SK-N-SH (cell line): ENCODE measurements at regions not wholly inside any gene's neighbourhood (a gene's known extent, or its start where the extent isn't known, plus 50 kb on each side); places are given as distances from the start of the nearest gene placed in this dataset.

Experiments used
- CTCF ChIA-PET: fragments of 300-600, 350-600 bp; formaldehyde crosslinking; extraction: SDS; loops from one replicate; lab custom pipeline; 2021; lab: Yijun Ruan, JAX
- POLR2A ChIA-PET: fragments of 350-600 bp; sonication (Branson Sonifier 250); formaldehyde crosslinking; extraction: SDS; loops from one replicate; lab custom pipeline; 2020; ENCODE audit warnings: antibody characterized with exemption, inconsistent platforms; lab: Yijun Ruan, JAX
- DNase-seq: peaks from one replicate; pipeline ENCODE4 v3.0.0; 2012
- H2AFZ ChIP-seq: fragments of 200-600 bp; sonication (generic); 2 replicates; pipeline ENCODE4 v1.8.1; 2016; ENCODE audit warnings: antibody characterized with exemption, mild to moderate bottlenecking, low read depth
- H3F3A ChIP-seq: fragments of 200-600 bp; sonication (generic); replicated peaks from 2 replicates; pipeline ENCODE3; 2016; ENCODE audit warnings: antibody characterized with exemption, mild to moderate bottlenecking; ENCODE audit not compliant: insufficient read depth
- H3K27ac ChIP-seq, 2 experiments: fragments of 200-500 bp in 1 of 2; fragments of 200-600 bp in 1 of 2; sonication (Bioruptor generic) in 1 of 2; sonication (generic), shearing (Covaris generic) in 1 of 2; 2 replicates each; pipeline versions ENCODE4 v1.5.1 to v1.6.1; 2014 to 2016; ENCODE audit warnings: low read depth in 2 of 2, inconsistent platforms in 1 of 2, low read length in 1 of 2, mild to moderate bottlenecking in 1 of 2, mixed read lengths in 1 of 2
- H3K27me3 ChIP-seq: fragments of 200-600 bp; sonication (generic), shearing (Covaris generic); 2 replicates; pipeline ENCODE4 v1.6.1; 2016; ENCODE audit warnings: mixed run types; ENCODE audit not compliant: insufficient read depth
- H3K36me3 ChIP-seq, 2 experiments: fragments of 200-500 bp in 1 of 2; fragments of 200-600 bp in 1 of 2; sonication (Bioruptor generic) in 1 of 2; sonication (generic) in 1 of 2; replicated peaks in 1 of 2; 2 replicates each; pipeline versions ENCODE3 to v1.5.1; 2014 to 2016; ENCODE audit warnings: low read length in 1 of 2, mild to moderate bottlenecking in 1 of 2; ENCODE audit not compliant: insufficient read depth in 2 of 2, control insufficient read depth in 1 of 2
- H3K4me1 ChIP-seq, 2 experiments: fragments of 200-500 bp in 1 of 2; fragments of 200-600 bp in 1 of 2; sonication (Bioruptor generic) in 1 of 2; sonication (generic), shearing (Covaris generic) in 1 of 2; 2 replicates each; pipeline versions ENCODE4 v1.5.1 to v1.6.1; 2014 to 2016; ENCODE audit warnings: low read depth in 1 of 2, low read length in 1 of 2, mixed run types in 1 of 2; ENCODE audit not compliant: insufficient read depth in 2 of 2, control insufficient read depth in 1 of 2
- H3K4me2 ChIP-seq: fragments of 200-600 bp; sonication (generic), shearing (Covaris generic); 2 replicates; pipeline ENCODE4 v1.6.1; 2017; ENCODE audit warnings: mixed run types
- H3K4me3 ChIP-seq, 2 experiments: fragments of 200-500 bp in 1 of 2; fragments of 200-600 bp in 1 of 2; sonication (Bioruptor generic) in 1 of 2; sonication (generic), shearing (Covaris generic) in 1 of 2; 2 replicates each; pipeline versions ENCODE4 v1.5.1 to v1.8.1; 2014 to 2016; ENCODE audit warnings: low read depth in 2 of 2, inconsistent platforms in 1 of 2, low read length in 1 of 2, mild to moderate bottlenecking in 1 of 2, mixed read lengths in 1 of 2, moderate library complexity in 1 of 2
- H3K79me2 ChIP-seq: fragments of 200-600 bp; sonication (generic); 2 replicates; pipeline ENCODE4 v1.8.1; 2017; ENCODE audit warnings: mild to moderate bottlenecking; ENCODE audit not compliant: insufficient read depth
- H3K9ac ChIP-seq: fragments of 200-600 bp; sonication (generic); 2 replicates; pipeline ENCODE4 v1.6.1; 2017; ENCODE audit warnings: mixed run types
- H3K9me2 ChIP-seq: fragments of 200-600 bp; sonication (generic); 2 replicates; pipeline ENCODE4 v1.6.1; 2017; ENCODE audit warnings: mixed run types
- H3K9me3 ChIP-seq: fragments of 200-600 bp; sonication (generic); 2 replicates; pipeline ENCODE4 v1.6.1; 2017; ENCODE audit warnings: mixed run types, mild to moderate bottlenecking, moderate library complexity
- H4K20me1 ChIP-seq: fragments of 200-600 bp; sonication (generic); 2 replicates; pipeline ENCODE4 v1.6.1; 2017; ENCODE audit warnings: mild to moderate bottlenecking, mixed run types; ENCODE audit not compliant: insufficient read depth
- ELF1 ChIP-seq: IDR thresholded peaks from 2 replicates; pipeline ENCODE4 v1.4.0; 2012
- FOSL2 ChIP-seq: IDR thresholded peaks from 2 replicates; pipeline ENCODE4 v1.4.0; 2012; ENCODE audit warnings: low read depth, mild to moderate bottlenecking, moderate library complexity, borderline replicate concordance
- GATA2 ChIP-seq: sonication (generic); formaldehyde crosslinking; IDR thresholded peaks from 2 replicates; pipeline ENCODE4 v1.5.0; 2020; ENCODE audit warnings: mild to moderate bottlenecking, missing genetic modification reagents
- JUND ChIP-seq: IDR thresholded peaks from 2 replicates; pipeline ENCODE4 v1.4.0; 2012
- MEF2A ChIP-seq: IDR thresholded peaks from 2 replicates; pipeline ENCODE4 v1.4.0; 2012; ENCODE audit warnings: low read depth, borderline replicate concordance
- MXI1 ChIP-seq: IDR thresholded peaks from 2 replicates; pipeline ENCODE4 v1.6.1; 2012; ENCODE audit warnings: mild to moderate bottlenecking, low read depth, low read length, improper control_type of control experiment
- PBX3 ChIP-seq: IDR thresholded peaks from 2 replicates; pipeline ENCODE4; 2012
- POLR2AphosphoS5 ChIP-seq: IDR thresholded peaks from 2 replicates; pipeline ENCODE4 v1.6.1; 2012; ENCODE audit warnings: low read depth, low read length
- RAD21 ChIP-seq: IDR thresholded peaks from 2 replicates; pipeline ENCODE4 v1.6.1; 2012; ENCODE audit warnings: mild to moderate bottlenecking, low read length
- RCOR1 ChIP-seq: fragments of 150-350 bp; IDR thresholded peaks from 2 replicates; pipeline ENCODE4 v1.6.1; 2017; ENCODE audit warnings: antibody characterized with exemption, low read length
- REST ChIP-seq: IDR thresholded peaks from 2 replicates; pipeline ENCODE4 v1.6.1; 2012; ENCODE audit warnings: mild to moderate bottlenecking, low read depth, low read length, moderate library complexity
- RFX5 ChIP-seq: IDR thresholded peaks from 2 replicates; pipeline ENCODE4 v1.6.1; 2012; ENCODE audit warnings: mild to moderate bottlenecking, improper control_type of control experiment, low read length
- SIN3A ChIP-seq: IDR thresholded peaks from 2 replicates; pipeline ENCODE4 v1.6.1; 2012; ENCODE audit warnings: low read depth, mild to moderate bottlenecking, low read length, moderate library complexity, borderline replicate concordance
- TCF12 ChIP-seq: IDR thresholded peaks from 2 replicates; pipeline ENCODE4 v1.4.0; 2012
- TEAD4 ChIP-seq: IDR thresholded peaks from 2 replicates; pipeline ENCODE4 v1.4.0; 2012; ENCODE audit warnings: mild to moderate bottlenecking, borderline replicate concordance; ENCODE audit not compliant: insufficient read depth
- YY1 ChIP-seq: IDR thresholded peaks from 2 replicates; pipeline ENCODE4 v1.4.0; 2012; ENCODE audit warnings: low read depth, mild to moderate bottlenecking
- WGBS: methylation state at CpG from one replicate; pipeline ENCODE4 v1.1.6; 2017; ENCODE audit warnings: low lambda C conversion rate; 5-methylcytosine and 5-hydroxymethylcytosine counted together
- TF ChIP-seq, protein P1 (sequence below): IDR thresholded peaks from 2 replicates; pipeline ENCODE4 v1.4.0; 2012; ENCODE audit warnings: low read depth, borderline replicate concordance
- TF ChIP-seq, protein P2 (sequence below): fragments of 200-600 bp; sonication (generic); IDR thresholded peaks from 2 replicates; pipeline ENCODE4 v1.6.1; 2017; ENCODE audit warnings: antibody characterized with exemption, mild to moderate bottlenecking, moderate library complexity
- TF ChIP-seq, protein P3 (sequence below): IDR thresholded peaks from 2 replicates; pipeline ENCODE4 v1.4.0; 2012; ENCODE audit warnings: low read depth

GRCh38 chr14:62253911-62254310 is 491.7 kb downstream of the SNAPC1 start:
- WGBS, result 32% methylated on average over 2 of the region's 2 CpGs
- no peak for DNase-seq
- Histone ChIP-seq H3K27me3 (peaks cover 9% of the 10 kb centered on the region), H2AFZ (no peak overlapping the region), H3K27ac (no peak overlapping the region), H3K9ac (no peak overlapping the region), H3K4me3 (no peak overlapping the region), H3K4me2 (no peak overlapping the region), H3K36me3 (no peaks in the 10 kb centered on the region), H3F3A (no peaks in the 10 kb centered on the region), H3K4me1 (no peaks in the 10 kb centered on the region), H4K20me1 (no peaks in the 10 kb centered on the region), H3K9me3 (no peaks in the 10 kb centered on the region), H3K9me2 (no peaks in the 10 kb centered on the region), H3K79me2 (no peaks in the 10 kb centered on the region)
- ChIA-PET POLR2A (no interaction called here), CTCF (no interaction called here)
- TF ChIP-seq GATA2 (CRISPR knock-in tag) (no peak), POLR2AphosphoS5 (no peak), FOSL2 (no peak), RAD21 (no peak), JUND (no peak), SIN3A (no peak), YY1 (no peak), RFX5 (no peak)

GRCh38 chr14:62269204-62269603 is 507.0 kb downstream of the SNAPC1 start:
- H3K4me1 ChIP-seq, result no peaks in the 10 kb centered on the region
- H3K9me3 ChIP-seq, result no peaks in the 10 kb centered on the region
- POLR2A ChIA-PET, result no interaction called here
- no peak overlapping the region for H3K27ac ChIP-seq
- H4K20me1 ChIP-seq, result no peaks in the 10 kb centered on the region
- H3K4me3 ChIP-seq, result no peak overlapping the region
- H3K9me2 ChIP-seq, result no peaks in the 10 kb centered on the region
- no peak overlapping the region for H3K9ac ChIP-seq
- no peaks in the 10 kb centered on the region for H3K79me2 ChIP-seq
- CTCF ChIA-PET, result no interaction called here
- no peak for TF ChIP-seq TCF12
- no peak for TF ChIP-seq MEF2A
- TF ChIP-seq, protein P1, sequence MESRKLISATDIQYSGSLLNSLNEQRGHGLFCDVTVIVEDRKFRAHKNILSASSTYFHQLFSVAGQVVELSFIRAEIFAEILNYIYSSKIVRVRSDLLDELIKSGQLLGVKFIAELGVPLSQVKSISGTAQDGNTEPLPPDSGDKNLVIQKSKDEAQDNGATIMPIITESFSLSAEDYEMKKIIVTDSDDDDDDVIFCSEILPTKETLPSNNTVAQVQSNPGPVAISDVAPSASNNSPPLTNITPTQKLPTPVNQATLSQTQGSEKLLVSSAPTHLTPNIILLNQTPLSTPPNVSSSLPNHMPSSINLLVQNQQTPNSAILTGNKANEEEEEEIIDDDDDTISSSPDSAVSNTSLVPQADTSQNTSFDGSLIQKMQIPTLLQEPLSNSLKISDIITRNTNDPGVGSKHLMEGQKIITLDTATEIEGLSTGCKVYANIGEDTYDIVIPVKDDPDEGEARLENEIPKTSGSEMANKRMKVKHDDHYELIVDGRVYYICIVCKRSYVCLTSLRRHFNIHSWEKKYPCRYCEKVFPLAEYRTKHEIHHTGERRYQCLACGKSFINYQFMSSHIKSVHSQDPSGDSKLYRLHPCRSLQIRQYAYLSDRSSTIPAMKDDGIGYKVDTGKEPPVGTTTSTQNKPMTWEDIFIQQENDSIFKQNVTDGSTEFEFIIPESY, result no peak
- no peak for TF ChIP-seq RFX5
- TF ChIP-seq ELF1, result no peak
- TF ChIP-seq, protein P2, sequence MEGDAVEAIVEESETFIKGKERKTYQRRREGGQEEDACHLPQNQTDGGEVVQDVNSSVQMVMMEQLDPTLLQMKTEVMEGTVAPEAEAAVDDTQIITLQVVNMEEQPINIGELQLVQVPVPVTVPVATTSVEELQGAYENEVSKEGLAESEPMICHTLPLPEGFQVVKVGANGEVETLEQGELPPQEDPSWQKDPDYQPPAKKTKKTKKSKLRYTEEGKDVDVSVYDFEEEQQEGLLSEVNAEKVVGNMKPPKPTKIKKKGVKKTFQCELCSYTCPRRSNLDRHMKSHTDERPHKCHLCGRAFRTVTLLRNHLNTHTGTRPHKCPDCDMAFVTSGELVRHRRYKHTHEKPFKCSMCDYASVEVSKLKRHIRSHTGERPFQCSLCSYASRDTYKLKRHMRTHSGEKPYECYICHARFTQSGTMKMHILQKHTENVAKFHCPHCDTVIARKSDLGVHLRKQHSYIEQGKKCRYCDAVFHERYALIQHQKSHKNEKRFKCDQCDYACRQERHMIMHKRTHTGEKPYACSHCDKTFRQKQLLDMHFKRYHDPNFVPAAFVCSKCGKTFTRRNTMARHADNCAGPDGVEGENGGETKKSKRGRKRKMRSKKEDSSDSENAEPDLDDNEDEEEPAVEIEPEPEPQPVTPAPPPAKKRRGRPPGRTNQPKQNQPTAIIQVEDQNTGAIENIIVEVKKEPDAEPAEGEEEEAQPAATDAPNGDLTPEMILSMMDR, result no peak
- no peak for TF ChIP-seq PBX3
- no peak for TF ChIP-seq RCOR1
- no peak for TF ChIP-seq REST
- no peak for TF ChIP-seq TEAD4
- no peak for TF ChIP-seq MXI1
- TF ChIP-seq, protein P3, sequence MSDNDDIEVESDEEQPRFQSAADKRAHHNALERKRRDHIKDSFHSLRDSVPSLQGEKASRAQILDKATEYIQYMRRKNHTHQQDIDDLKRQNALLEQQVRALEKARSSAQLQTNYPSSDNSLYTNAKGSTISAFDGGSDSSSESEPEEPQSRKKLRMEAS, result no peak
- TF ChIP-seq, all 33 proteins: peak for 0
- H3F3A ChIP-seq, result no peaks in the 10 kb centered on the region
- no peaks in the 10 kb centered on the region for H3K27me3 ChIP-seq
- no peak overlapping the region for H3K4me2 ChIP-seq
- 15% methylated on average over 6 of the region's 6 CpGs for WGBS
- H3K36me3 ChIP-seq, result no peaks in the 10 kb centered on the region
- no peak for DNase-seq
- no peak overlapping the region for H2AFZ ChIP-seq
